ENCODE measurements at regions not wholly inside any gene's neighbourhood (a gene's known extent, or its start where the extent isn't known, plus 50 kb on each side); places are given as distances from the start of the nearest gene placed in this dataset.

DNA sequence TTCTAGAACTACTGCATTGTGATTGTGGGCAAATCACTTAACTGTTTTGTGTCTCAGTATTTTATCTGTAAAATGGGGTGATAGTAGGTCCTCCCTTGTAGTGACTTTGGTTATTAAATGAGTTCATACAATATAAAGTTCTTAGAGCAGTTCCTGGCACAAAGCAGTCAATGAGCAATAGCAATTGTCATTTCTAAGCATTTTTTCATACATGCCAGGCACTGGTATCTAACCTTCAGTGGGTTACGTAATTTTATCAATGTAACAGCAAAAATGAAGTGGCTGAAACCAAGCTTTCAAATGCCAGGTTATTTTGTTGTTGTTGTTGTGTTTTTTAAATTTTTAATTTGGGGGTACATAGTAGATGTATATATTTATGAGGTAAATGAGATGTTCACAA is 401.9 kb downstream of the MEIS1 start:
- no peak overlapping the region for H3K4me3 ChIP-seq (ENCODE audit: low read depth, low read length)
- no peak for DNase-seq (ENCODE audit: low read depth)
- TF ChIP-seq, protein P1, sequence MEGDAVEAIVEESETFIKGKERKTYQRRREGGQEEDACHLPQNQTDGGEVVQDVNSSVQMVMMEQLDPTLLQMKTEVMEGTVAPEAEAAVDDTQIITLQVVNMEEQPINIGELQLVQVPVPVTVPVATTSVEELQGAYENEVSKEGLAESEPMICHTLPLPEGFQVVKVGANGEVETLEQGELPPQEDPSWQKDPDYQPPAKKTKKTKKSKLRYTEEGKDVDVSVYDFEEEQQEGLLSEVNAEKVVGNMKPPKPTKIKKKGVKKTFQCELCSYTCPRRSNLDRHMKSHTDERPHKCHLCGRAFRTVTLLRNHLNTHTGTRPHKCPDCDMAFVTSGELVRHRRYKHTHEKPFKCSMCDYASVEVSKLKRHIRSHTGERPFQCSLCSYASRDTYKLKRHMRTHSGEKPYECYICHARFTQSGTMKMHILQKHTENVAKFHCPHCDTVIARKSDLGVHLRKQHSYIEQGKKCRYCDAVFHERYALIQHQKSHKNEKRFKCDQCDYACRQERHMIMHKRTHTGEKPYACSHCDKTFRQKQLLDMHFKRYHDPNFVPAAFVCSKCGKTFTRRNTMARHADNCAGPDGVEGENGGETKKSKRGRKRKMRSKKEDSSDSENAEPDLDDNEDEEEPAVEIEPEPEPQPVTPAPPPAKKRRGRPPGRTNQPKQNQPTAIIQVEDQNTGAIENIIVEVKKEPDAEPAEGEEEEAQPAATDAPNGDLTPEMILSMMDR (conservative IDR thresholded peaks at IDR 0.05; ENCODE audit: low read depth, low read length): no peak

DNA sequence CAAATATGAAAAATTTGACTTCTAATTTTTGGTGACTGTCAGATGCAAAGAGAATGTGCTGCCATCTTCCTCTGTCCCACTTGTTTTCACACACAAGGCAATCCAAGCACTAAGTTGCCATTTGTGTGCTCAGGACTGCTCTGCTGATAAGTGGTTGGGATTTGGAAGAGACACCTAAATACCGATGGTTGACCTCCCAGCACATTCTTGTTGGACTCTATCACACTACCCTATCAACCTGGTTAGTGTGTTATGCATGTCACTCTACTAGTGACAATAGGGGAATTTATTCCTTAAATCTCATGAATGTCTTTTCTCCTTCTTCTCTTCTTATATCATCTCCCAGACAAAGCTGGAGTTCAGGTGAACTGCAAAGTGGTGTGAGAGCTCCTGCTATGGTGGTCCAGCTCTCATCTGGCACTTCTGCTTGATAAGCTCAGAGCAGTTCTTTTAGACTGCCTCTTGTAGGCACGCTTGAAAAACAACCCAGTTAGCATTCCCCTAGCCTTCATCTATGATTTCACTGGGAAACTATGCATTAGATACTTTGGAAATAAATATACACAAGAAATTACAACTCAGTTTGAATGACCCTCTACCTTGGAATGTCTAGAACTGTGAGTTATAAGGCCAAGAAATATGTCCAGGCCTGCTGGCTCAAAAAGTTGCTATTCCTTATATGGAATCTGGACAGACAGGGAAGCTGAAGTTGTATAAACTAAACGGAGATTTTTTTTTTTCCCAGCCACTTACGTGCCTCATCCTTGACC is 404.8 kb downstream of the MEIS1 start:
- TF ChIP-seq, protein P1 (conservative IDR thresholded peaks at IDR 0.05; ENCODE audit: low read depth, low read length): no peak
- no peak overlapping the region for H3K4me3 ChIP-seq (ENCODE audit: low read depth, low read length)
- DNase-seq (ENCODE audit: low read depth): peak; percentile 4

DNA sequence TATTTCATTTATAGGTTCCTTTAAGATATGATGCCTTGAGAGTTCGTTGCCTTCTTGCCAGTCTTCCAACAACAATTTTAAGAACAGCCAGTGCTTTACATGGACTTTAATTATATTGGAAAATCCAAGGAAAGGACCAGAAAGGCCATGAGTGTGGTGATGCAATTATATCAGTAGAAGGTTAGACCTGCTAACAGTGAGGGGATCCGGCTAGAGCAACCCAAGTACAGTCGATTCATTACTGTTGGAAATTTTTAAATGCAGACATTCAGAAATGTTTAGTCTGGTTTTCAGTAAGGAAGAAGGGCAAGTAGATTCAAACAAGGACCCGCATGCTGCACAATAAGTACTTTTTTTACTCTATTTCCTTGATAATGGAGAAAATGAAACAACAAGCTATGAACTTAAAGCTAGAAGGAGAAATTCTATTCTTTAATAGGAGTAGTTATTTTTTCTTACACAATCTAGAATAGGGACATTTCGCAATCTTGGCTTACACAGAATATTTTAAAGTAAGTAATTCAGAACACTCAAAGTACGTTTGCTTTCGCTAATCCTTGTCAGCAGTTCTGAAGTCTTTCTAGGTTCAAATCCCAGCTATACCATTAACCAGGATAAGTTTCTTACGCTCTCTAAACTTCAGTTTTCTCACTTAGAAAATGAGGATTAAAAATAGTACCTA is 405.5 kb downstream of the MEIS1 start:
- TF ChIP-seq, protein P1 (conservative IDR thresholded peaks at IDR 0.05; ENCODE audit: low read depth, low read length): no peak

DNA sequence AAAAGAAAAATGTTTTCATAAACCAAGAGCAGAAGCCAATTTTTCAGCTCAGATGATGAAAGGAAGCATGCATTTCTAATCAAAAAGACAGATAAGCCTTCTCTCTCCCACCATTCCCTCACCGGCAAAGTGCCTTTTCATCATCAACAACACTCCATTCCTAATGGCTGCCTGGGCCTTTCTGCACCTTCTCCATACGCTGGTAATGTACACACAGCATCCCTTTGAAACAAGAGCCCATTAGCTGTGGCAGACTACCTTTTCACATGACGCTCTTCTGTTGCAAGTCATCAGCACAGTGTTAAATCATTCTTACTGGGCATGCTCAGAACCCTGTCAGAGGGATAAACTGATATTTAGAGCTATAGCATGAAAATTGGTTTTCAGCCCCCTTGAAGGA is 408.9 kb downstream of the MEIS1 start:
- TF ChIP-seq, protein P1 (conservative IDR thresholded peaks at IDR 0.05; ENCODE audit: low read depth, low read length): no peak
- no peak overlapping the region for H3K4me3 ChIP-seq (ENCODE audit: low read depth, low read length)
- DNase-seq (ENCODE audit: low read depth): no peak

More for the DNA sequence above, 405.5 kb downstream of the MEIS1 start:
- no peak for DNase-seq (ENCODE audit: low read depth)
- no peak overlapping the region for H3K4me3 ChIP-seq (ENCODE audit: low read depth, low read length)

DNA sequence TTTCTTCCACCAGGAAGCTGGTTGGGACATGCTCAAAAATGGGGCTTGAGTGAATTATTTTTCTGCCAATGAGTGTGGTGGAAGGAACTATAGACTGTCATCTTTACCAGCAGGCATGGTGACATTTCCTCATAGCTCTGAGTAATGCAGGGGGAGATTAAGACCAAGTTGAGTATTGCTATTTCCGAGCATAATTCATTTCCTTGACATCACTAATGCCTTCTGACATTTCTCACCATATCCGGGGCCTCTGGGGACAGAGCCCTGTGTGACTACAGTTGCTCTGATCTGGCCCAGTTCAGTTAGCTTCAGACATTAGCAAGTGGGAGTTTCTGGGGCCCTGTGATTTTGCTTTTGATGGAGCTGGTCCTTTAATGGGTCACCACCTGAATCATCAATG is 410.4 kb downstream of the MEIS1 start:
- H3K4me3 ChIP-seq (ENCODE audit: low read depth, low read length): no peak overlapping the region
- TF ChIP-seq, protein P1 (conservative IDR thresholded peaks at IDR 0.05; ENCODE audit: low read depth, low read length): no peak
- DNase-seq (ENCODE audit: low read depth): no peak

DNA sequence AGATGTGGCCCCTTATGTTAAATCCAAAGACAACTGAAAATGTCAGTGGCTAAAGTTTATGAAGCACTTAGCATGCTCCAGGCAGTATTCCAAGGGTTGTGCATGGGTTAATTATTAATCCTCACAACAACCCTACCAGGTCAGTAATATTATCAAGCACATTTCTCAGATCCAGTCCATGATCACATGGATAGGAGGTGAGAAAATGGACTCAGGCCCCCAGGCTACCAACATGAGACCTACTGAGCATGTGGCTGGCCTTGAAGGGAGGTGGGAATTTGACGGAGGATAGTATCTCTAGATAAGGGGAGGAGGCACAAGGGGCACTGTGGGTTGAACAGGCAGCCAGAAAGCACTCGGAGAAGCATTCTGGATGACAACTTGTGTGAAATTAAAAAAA is 412.0 kb downstream of the MEIS1 start:
- DNase-seq (ENCODE audit: low read depth): no peak

More for the DNA sequence above, 412.0 kb downstream of the MEIS1 start:
- TF ChIP-seq, protein P1 (conservative IDR thresholded peaks at IDR 0.05; ENCODE audit: low read depth, low read length): no peak
- no peak overlapping the region for H3K4me3 ChIP-seq (ENCODE audit: low read depth, low read length)
